ENCODE measurements at regions not wholly inside any gene's neighbourhood (a gene's known extent, or its start where the extent isn't known, plus 50 kb on each side); places are given as distances from the start of the nearest gene placed in this dataset.

- no peaks in the 10 kb centered on the region for H3K36me3 Mint-ChIP-seq
- ChIA-PET CTCF (no interaction called here), POLR2A (no interaction called here)
- no peaks in the 10 kb centered on the region for H3K27me3 Mint-ChIP-seq (ENCODE audit: low read depth)
- H3K9me3 Mint-ChIP-seq, result no peaks in the 10 kb centered on the region
- ATAC-seq (no peak), DNase-seq (ENCODE audit: low spot score) (no peak)
- H3K4me1 Mint-ChIP-seq, result peaks cover 16% of the 10 kb centered on the region
- TF ChIP-seq E2F1 (CRISPR knock-in tag; IDR thresholded peaks at IDR 0.05) (no peak), ZNF232 (CRISPR knock-in tag; IDR thresholded peaks at IDR 0.05) (no peak), NFE2L1 (CRISPR knock-in tag; IDR thresholded peaks at IDR 0.05) (no peak), ARID4B (CRISPR knock-in tag; IDR thresholded peaks at IDR 0.05; ENCODE audit: borderline replicate concordance) (no peak), ZNF423 (CRISPR knock-in tag; IDR thresholded peaks at IDR 0.05) (no peak), ZNF532 (CRISPR knock-in tag; IDR thresholded peaks at IDR 0.05; ENCODE audit: borderline replicate concordance) (no peak), HMGXB4 (CRISPR knock-in tag; IDR thresholded peaks at IDR 0.05) (no peak), NFATC4 (CRISPR knock-in tag; IDR thresholded peaks at IDR 0.05) (no peak), PREB (CRISPR knock-in tag; IDR thresholded peaks at IDR 0.05; ENCODE audit: borderline replicate concordance) (no peak), SOX15 (CRISPR knock-in tag; IDR thresholded peaks at IDR 0.05) (no peak), RORB (CRISPR knock-in tag; IDR thresholded peaks at IDR 0.05) (no peak), IRF2 (CRISPR knock-in tag; IDR thresholded peaks at IDR 0.05; ENCODE audit: borderline replicate concordance, low read depth) (no peak), ESRRA (CRISPR knock-in tag; IDR thresholded peaks at IDR 0.05; ENCODE audit: borderline replicate concordance) (no peak), MXD4 (CRISPR knock-in tag; IDR thresholded peaks at IDR 0.05; ENCODE audit: borderline replicate concordance) (no peak), NR2C2 (CRISPR knock-in tag; IDR thresholded peaks at IDR 0.05) (no peak), ERG (CRISPR knock-in tag; IDR thresholded peaks at IDR 0.05) (no peak), CBFB (CRISPR knock-in tag; IDR thresholded peaks at IDR 0.05; ENCODE audit: low read depth) (no peak), ZMAT4 (CRISPR knock-in tag; IDR thresholded peaks at IDR 0.05) (no peak), ETV6 (CRISPR knock-in tag; IDR thresholded peaks at IDR 0.05) (no peak), NR3C1 (CRISPR knock-in tag; conservative IDR thresholded peaks at IDR 0.05; ENCODE audit: low read depth) (no peak)
- H3K4me3 Mint-ChIP-seq, result no peak overlapping the region
- H3K27ac Mint-ChIP-seq, result no peak overlapping the region
These were observed 150.8 kb upstream of the TMEM170B start for GRCh38 chr6:11386726-11387125.

Measured in WTC11 (cell line).